ENCODE measurements at regions not wholly inside any gene's neighbourhood (a gene's known extent, or its start where the extent isn't known, plus 50 kb on each side); places are given as distances from the start of the nearest gene placed in this dataset.

DNA sequence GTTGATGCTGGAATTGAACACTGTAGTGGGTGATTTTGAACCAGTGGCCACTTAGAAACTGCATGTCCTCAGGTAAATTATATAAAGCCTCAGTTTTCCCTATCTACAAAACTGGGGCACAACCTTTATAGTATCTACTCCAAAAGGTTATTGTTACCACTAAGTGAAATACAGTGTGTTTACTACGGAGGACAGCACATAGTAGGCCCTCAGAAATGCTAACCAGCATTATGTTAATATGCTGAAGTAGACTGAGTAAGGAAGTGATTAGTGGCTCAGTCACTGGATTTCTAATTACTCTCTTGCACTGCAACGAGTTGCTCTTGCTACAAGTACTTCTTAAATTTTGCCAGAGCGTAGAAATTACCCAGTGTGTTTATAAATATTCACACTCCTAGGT is 139.5 kb downstream of the HAUS1 start:
- H3K4me3 ChIP-seq (ENCODE audit: control insufficient read depth, low read depth, low read length), result no peak overlapping the region
- TF ChIP-seq, protein P1, sequence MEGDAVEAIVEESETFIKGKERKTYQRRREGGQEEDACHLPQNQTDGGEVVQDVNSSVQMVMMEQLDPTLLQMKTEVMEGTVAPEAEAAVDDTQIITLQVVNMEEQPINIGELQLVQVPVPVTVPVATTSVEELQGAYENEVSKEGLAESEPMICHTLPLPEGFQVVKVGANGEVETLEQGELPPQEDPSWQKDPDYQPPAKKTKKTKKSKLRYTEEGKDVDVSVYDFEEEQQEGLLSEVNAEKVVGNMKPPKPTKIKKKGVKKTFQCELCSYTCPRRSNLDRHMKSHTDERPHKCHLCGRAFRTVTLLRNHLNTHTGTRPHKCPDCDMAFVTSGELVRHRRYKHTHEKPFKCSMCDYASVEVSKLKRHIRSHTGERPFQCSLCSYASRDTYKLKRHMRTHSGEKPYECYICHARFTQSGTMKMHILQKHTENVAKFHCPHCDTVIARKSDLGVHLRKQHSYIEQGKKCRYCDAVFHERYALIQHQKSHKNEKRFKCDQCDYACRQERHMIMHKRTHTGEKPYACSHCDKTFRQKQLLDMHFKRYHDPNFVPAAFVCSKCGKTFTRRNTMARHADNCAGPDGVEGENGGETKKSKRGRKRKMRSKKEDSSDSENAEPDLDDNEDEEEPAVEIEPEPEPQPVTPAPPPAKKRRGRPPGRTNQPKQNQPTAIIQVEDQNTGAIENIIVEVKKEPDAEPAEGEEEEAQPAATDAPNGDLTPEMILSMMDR (conservative IDR thresholded peaks at IDR 0.05; ENCODE audit: control insufficient read depth, insufficient read depth, low read depth, low read length), result no peak
- no peak for DNase-seq (ENCODE audit: low read depth)

DNA sequence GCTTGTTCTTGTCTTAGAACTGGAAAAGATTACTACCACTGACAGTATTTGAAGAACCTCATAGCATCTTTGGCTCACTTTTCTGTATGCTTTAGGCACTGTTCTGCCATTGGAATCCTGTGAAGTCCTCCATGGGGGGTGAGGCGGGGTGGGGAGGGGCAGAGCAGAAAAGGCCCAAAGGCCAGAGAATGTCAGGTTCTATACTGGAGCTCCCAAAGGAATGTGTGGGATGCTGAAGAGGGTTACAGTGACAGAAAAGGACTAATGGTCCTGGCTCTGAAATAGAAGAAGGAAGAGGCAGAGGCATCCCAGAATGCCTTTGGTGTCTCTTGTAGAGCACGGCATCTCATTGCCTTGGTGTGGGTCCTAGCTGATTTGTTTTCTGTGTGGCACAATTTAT is 141.9 kb downstream of the HAUS1 start:
- DNase-seq (ENCODE audit: low read depth), result no peak
- no peak overlapping the region for H3K4me3 ChIP-seq (ENCODE audit: control insufficient read depth, low read depth, low read length)
- TF ChIP-seq, protein P1 (conservative IDR thresholded peaks at IDR 0.05; ENCODE audit: control insufficient read depth, insufficient read depth, low read depth, low read length), result no peak

DNA sequence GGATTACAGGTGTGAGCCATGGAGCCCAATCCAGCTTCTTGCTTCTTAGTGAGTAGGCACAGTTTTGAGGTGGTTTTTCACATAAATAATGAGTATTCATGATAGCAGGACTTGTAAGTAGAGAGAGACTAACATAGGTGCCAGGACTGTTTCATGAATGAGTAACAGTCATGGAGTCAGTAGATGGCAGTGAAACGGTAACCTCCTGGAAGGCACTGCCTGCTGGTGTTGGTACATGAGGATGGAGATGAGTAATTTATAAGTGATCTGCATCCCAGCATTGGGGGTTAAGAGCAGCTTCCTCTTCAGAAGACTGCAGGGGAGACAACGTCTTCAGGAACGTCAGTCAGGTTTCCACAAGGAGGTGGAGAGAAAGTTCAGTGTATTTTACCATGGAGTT is 143.8 kb downstream of the HAUS1 start:
- no peak overlapping the region for H3K4me3 ChIP-seq (ENCODE audit: control insufficient read depth, low read depth, low read length)
- TF ChIP-seq, protein P1 (conservative IDR thresholded peaks at IDR 0.05; ENCODE audit: control insufficient read depth, insufficient read depth, low read depth, low read length), result no peak
- no peak for DNase-seq (ENCODE audit: low read depth)

GRCh38 chr18:46250084-46250811 is 146.1 kb downstream of the HAUS1 start:
- TF ChIP-seq, protein P1 (conservative IDR thresholded peaks at IDR 0.05; ENCODE audit: control insufficient read depth, insufficient read depth, low read depth, low read length), result no peak
- H3K4me3 ChIP-seq (ENCODE audit: control insufficient read depth, low read depth, low read length), result no peak overlapping the region
- DNase-seq (ENCODE audit: low read depth), result peak; percentile 51

DNA sequence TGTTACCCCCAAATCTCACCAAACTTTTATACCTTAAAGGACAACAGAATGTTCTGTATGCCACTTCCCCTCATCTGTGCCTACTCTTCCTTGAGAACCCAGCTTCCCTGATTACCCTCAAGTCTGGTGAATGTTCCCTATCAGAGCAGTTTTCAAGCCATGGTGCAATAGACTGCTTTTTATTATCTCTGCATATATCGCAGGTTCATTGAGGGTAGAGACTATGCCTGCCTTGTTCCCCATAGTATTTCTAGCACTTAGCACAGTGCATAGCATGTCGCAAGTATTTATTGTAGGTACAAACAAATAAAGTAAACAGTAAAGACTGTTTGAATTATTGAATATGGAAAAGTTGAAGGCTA is 146.6 kb downstream of the HAUS1 start:
- no peak for DNase-seq (ENCODE audit: low read depth)
- H3K4me3 ChIP-seq (ENCODE audit: control insufficient read depth, low read depth, low read length), result no peak overlapping the region
- TF ChIP-seq, protein P1 (conservative IDR thresholded peaks at IDR 0.05; ENCODE audit: control insufficient read depth, insufficient read depth, low read depth, low read length), result no peak

DNA sequence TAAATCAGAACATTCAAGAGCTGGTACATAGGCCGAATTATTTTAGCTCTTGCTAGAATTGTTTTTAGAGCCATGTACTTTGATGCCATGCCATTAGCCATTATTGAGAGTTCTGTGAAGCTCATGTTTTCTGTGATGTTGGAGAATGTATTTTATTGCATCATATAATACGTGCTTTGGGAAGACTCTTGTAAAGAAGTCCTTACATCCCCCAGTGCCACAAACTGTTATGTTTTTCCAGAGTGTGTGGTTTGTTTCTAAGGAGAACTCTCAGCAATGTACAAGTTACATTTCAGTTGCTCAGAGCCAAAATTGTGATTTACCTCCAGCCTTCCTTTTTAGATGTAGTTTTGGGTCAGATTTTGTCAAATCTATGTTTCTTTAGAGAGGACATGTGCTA is 148.6 kb downstream of the HAUS1 start:
- no peak for DNase-seq (ENCODE audit: low read depth)
- no peak overlapping the region for H3K4me3 ChIP-seq (ENCODE audit: control insufficient read depth, low read depth, low read length)
- TF ChIP-seq, protein P1 (conservative IDR thresholded peaks at IDR 0.05; ENCODE audit: control insufficient read depth, insufficient read depth, low read depth, low read length), result no peak

DNA sequence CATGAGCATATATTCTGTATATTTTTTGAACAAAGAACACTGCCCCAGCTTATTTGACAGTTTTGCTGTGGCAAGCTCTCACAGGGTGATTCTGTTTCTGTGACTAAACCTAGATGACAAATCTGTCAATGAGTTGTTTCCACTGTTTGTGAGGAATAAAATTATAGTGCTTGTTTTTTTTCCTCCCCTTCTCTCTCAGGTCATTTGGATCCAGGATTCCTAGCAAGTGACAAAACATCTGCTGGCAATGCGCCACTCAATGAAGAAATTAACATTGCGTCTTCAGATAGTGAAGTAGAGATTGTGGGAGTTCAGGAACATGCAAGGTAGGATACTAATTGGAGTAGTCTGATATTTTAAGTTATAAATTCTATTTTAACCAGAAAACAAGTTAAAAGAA is 149.3 kb downstream of the HAUS1 start:
- no peak overlapping the region for H3K4me3 ChIP-seq (ENCODE audit: control insufficient read depth, low read depth, low read length)
- TF ChIP-seq, protein P1 (conservative IDR thresholded peaks at IDR 0.05; ENCODE audit: control insufficient read depth, insufficient read depth, low read depth, low read length), result no peak
- peak; percentile 58 for DNase-seq (ENCODE audit: low read depth)
